Loucy (cell line): ENCODE measurements at regions not wholly inside any gene's neighbourhood (a gene's known extent, or its start where the extent isn't known, plus 50 kb on each side); places are given as distances from the start of the nearest gene placed in this dataset.

Experiments
- H2AFZ ChIP-seq: fragments of 200-600 bp; sonication (generic); 2 replicates; pipeline ENCODE4 v1.6.0; 2016; ENCODE audit warnings: antibody characterized with exemption, mild to moderate bottlenecking, low read length, moderate library complexity
- H3F3A ChIP-seq: fragments of 200-600 bp; 2 replicates; pipeline ENCODE4 v1.6.0; 2016; ENCODE audit warnings: antibody characterized with exemption, low read depth, mild to moderate bottlenecking
- H3K27me3 ChIP-seq: fragments of 200-600 bp; sonication (generic); 2 replicates; pipeline ENCODE4 v1.6.1; 2014; ENCODE audit warnings: low read length, mild to moderate bottlenecking; ENCODE audit not compliant: insufficient read depth, poor library complexity, severe bottlenecking
- H3K36me3 ChIP-seq: fragments of 200-600 bp; sonication (generic); 2 replicates; pipeline ENCODE4 v1.6.1; 2016; ENCODE audit warnings: low read length; ENCODE audit not compliant: insufficient read depth
- H3K4me1 ChIP-seq: fragments of 200-600 bp; sonication (generic); 2 replicates; pipeline ENCODE4 v1.5.1; 2014; ENCODE audit warnings: low read length, mild to moderate bottlenecking; ENCODE audit not compliant: insufficient read depth, poor library complexity, severe bottlenecking
- H3K4me2 ChIP-seq: fragments of 200-600 bp; sonication (generic); 2 replicates; pipeline ENCODE4 v1.6.0; 2014; ENCODE audit warnings: antibody characterized with exemption, low read length, low read depth, mild to moderate bottlenecking; ENCODE audit not compliant: poor library complexity, severe bottlenecking
- H3K4me3 ChIP-seq: fragments of 200-600 bp; sonication (generic); 2 replicates; pipeline ENCODE4 v1.5.1; 2014; ENCODE audit warnings: low read length, mild to moderate bottlenecking, mixed read lengths; ENCODE audit not compliant: poor library complexity, severe bottlenecking
- H3K79me2 ChIP-seq: fragments of 200-600 bp; sonication (generic); 2 replicates; pipeline ENCODE4 v1.6.1; 2014; ENCODE audit warnings: low read length; ENCODE audit not compliant: insufficient read depth
- H3K9ac ChIP-seq: fragments of 200-600 bp; sonication (generic); 2 replicates; pipeline ENCODE4 v1.6.0; 2014; ENCODE audit warnings: mild to moderate bottlenecking, low read depth, low read length, moderate library complexity; ENCODE audit not compliant: poor library complexity, severe bottlenecking
- H3K9me2 ChIP-seq: fragments of 200-600 bp; sonication (generic); replicated peaks from 2 replicates; pipeline ENCODE4 v1.6.1; 2016; ENCODE audit warnings: low read depth, low read length, mixed read lengths
- H3K9me3 ChIP-seq: fragments of 200-600 bp; sonication (generic); 2 replicates; pipeline ENCODE4 v1.6.1; 2014; ENCODE audit warnings: mild to moderate bottlenecking, antibody characterized with exemption, low read length, low read depth; ENCODE audit not compliant: insufficient read depth
- H4K20me1 ChIP-seq: fragments of 200-600 bp; sonication (generic); 2 replicates; pipeline ENCODE4 v1.6.0; 2014; ENCODE audit warnings: antibody characterized with exemption, low read length, mild to moderate bottlenecking; ENCODE audit not compliant: insufficient read depth, poor library complexity, severe bottlenecking
- EZH2phosphoT487 ChIP-seq: fragments of 200-600 bp; IDR thresholded peaks from 2 replicates; pipeline ENCODE4 v1.6.1; 2018; ENCODE audit warnings: antibody characterized with exemption, mild to moderate bottlenecking, moderate library complexity, borderline replicate concordance
- TF ChIP-seq, protein P1 (sequence below): fragments of 200-600 bp; sonication (generic); conservative IDR thresholded peaks from 2 replicates; pipeline ENCODE4 v1.5.1; 2014; ENCODE audit warnings: mild to moderate bottlenecking, antibody characterized with exemption, low read length

DNA sequence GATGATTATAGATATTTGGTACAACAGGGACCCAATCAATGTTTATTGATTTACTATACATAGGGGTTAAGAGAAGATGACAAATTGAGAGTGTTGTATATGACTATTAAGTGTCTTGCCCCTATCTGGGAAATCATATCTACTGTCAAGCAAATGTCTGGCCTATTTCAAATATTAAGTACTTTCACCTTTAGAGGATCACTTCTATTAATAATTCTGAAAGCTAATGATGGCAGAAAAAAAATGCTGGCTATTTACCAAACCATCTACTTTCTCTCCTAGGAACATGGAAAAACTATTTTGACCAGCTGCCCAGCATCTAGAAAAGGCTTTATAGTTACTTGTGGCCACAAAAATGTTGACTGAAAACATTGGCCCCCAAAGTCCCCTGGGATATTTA is 632.3 kb upstream of the ZNF385D start:
- no peak overlapping the region for H2AFZ ChIP-seq
- no peak for TF ChIP-seq EZH2phosphoT487
- TF ChIP-seq, protein P1, sequence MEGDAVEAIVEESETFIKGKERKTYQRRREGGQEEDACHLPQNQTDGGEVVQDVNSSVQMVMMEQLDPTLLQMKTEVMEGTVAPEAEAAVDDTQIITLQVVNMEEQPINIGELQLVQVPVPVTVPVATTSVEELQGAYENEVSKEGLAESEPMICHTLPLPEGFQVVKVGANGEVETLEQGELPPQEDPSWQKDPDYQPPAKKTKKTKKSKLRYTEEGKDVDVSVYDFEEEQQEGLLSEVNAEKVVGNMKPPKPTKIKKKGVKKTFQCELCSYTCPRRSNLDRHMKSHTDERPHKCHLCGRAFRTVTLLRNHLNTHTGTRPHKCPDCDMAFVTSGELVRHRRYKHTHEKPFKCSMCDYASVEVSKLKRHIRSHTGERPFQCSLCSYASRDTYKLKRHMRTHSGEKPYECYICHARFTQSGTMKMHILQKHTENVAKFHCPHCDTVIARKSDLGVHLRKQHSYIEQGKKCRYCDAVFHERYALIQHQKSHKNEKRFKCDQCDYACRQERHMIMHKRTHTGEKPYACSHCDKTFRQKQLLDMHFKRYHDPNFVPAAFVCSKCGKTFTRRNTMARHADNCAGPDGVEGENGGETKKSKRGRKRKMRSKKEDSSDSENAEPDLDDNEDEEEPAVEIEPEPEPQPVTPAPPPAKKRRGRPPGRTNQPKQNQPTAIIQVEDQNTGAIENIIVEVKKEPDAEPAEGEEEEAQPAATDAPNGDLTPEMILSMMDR = no peak

DNA sequence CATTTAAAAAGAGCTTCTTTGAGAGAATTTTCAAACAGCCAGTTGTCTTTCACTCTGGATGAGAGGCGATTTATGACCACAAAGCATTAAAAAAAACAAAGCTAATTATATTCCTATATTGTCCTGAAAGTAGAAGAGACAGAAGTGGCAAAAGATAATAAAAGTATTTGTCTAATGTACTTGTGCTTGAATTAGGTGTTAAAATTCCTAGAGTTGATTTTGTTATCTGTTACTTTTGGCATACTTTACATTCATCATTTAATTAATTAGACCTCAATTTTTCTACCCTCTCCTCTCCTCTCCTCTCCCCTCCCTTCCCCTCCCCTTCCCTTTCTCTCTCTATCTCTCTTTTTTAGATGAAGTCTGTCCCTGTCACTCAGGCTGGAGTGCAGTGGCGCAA is 635.1 kb upstream of the ZNF385D start:
- H4K20me1 ChIP-seq = no peaks in the 10 kb centered on the region
- no peak overlapping the region for H3K4me3 ChIP-seq
- H3K27me3 ChIP-seq = no peaks in the 10 kb centered on the region
- H3K79me2 ChIP-seq = no peaks in the 10 kb centered on the region
- no peaks in the 10 kb centered on the region for H3K9me2 ChIP-seq
- no peaks in the 10 kb centered on the region for H3K36me3 ChIP-seq
- TF ChIP-seq, protein P1 = no peak
- TF ChIP-seq EZH2phosphoT487 = no peak
- H3K9me3 ChIP-seq = no peaks in the 10 kb centered on the region
- peaks cover 8% of the 10 kb centered on the region for H3K4me1 ChIP-seq
- no peak overlapping the region for H3K4me2 ChIP-seq
- no peak overlapping the region for H3K9ac ChIP-seq
- H2AFZ ChIP-seq = 0 out of 2 replicates have a peak overlapping the region, but pooled peaks have one; percentile 8
- H3F3A ChIP-seq = no peaks in the 10 kb centered on the region

More for the DNA sequence above, 632.3 kb upstream of the ZNF385D start:
- Histone ChIP-seq H3K9ac (no peak overlapping the region), H3F3A (no peaks in the 10 kb centered on the region), H4K20me1 (no peaks in the 10 kb centered on the region), H3K9me3 (no peaks in the 10 kb centered on the region), H3K36me3 (no peaks in the 10 kb centered on the region), H3K79me2 (no peaks in the 10 kb centered on the region), H3K27me3 (no peaks in the 10 kb centered on the region), H3K4me3 (no peak overlapping the region), H3K4me2 (no peak overlapping the region), H3K9me2 (no peaks in the 10 kb centered on the region), H3K4me1 (no peaks in the 10 kb centered on the region)

DNA sequence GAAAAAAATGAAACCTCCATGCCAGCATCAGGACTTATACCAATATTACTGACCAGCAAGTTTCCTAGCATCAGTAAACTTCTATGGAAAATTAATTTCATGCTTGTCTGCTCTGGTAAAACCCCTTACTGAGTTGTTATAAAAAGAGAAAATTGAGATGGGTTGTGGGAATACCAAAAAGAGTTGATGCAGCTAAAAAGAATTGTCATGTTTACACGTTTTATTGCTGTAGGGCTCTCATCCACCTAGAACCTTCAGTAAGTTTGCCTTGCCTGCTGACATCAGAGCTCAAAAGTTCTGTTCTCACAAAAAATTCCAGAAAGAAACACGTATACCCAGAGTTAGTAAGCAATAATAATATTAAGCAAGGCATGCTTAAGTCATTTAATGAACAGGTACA is 641.3 kb upstream of the ZNF385D start:
- H3K9me3 ChIP-seq = no peaks in the 10 kb centered on the region
- peaks cover 11% of the 10 kb centered on the region for H3K4me1 ChIP-seq

More for the DNA sequence above, 641.3 kb upstream of the ZNF385D start:
- peak overlapping the region; percentile 78; the same call in 1 of the 2 replicates for H2AFZ ChIP-seq
- no peaks in the 10 kb centered on the region for H3K79me2 ChIP-seq
- TF ChIP-seq, protein P1 = no peak
- no peak for TF ChIP-seq EZH2phosphoT487
- H3K4me3 ChIP-seq = no peak overlapping the region
- no peak overlapping the region for H3K9ac ChIP-seq
- no peaks in the 10 kb centered on the region for H3F3A ChIP-seq
- no peaks in the 10 kb centered on the region for H3K27me3 ChIP-seq
- no peak overlapping the region for H3K4me2 ChIP-seq
- no peaks in the 10 kb centered on the region for H3K9me2 ChIP-seq
- H4K20me1 ChIP-seq = no peaks in the 10 kb centered on the region
- no peaks in the 10 kb centered on the region for H3K36me3 ChIP-seq
